ENCODE measurements at regions not wholly inside any gene's neighbourhood (a gene's known extent, or its start where the extent isn't known, plus 50 kb on each side); places are given as distances from the start of the nearest gene placed in this dataset.

DNA sequence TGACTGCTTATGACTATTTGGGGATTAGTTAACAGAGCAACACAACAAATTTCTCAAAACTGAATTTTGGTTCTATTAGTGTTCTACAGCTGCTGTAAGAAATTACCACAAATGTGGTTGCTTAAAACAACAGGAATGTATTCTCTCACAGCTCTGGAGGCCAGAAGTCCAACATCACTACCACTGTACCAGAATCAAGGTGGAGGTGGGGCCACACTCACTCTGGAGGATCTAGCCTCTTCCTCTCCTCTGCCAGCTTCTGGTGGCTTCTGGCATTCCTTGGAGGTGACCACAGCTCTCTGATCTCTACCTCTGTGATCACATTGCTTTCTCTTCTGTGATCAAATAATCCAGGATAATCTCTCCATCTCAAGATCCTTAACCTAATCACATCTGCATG is 194.7 kb upstream of the BMPER start:
- peak; percentile 16 for DNase-seq
- TF ChIP-seq, protein P1, sequence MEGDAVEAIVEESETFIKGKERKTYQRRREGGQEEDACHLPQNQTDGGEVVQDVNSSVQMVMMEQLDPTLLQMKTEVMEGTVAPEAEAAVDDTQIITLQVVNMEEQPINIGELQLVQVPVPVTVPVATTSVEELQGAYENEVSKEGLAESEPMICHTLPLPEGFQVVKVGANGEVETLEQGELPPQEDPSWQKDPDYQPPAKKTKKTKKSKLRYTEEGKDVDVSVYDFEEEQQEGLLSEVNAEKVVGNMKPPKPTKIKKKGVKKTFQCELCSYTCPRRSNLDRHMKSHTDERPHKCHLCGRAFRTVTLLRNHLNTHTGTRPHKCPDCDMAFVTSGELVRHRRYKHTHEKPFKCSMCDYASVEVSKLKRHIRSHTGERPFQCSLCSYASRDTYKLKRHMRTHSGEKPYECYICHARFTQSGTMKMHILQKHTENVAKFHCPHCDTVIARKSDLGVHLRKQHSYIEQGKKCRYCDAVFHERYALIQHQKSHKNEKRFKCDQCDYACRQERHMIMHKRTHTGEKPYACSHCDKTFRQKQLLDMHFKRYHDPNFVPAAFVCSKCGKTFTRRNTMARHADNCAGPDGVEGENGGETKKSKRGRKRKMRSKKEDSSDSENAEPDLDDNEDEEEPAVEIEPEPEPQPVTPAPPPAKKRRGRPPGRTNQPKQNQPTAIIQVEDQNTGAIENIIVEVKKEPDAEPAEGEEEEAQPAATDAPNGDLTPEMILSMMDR (IDR thresholded peaks at IDR 0.05; ENCODE audit: low read depth, low read length) = no peak

DNA sequence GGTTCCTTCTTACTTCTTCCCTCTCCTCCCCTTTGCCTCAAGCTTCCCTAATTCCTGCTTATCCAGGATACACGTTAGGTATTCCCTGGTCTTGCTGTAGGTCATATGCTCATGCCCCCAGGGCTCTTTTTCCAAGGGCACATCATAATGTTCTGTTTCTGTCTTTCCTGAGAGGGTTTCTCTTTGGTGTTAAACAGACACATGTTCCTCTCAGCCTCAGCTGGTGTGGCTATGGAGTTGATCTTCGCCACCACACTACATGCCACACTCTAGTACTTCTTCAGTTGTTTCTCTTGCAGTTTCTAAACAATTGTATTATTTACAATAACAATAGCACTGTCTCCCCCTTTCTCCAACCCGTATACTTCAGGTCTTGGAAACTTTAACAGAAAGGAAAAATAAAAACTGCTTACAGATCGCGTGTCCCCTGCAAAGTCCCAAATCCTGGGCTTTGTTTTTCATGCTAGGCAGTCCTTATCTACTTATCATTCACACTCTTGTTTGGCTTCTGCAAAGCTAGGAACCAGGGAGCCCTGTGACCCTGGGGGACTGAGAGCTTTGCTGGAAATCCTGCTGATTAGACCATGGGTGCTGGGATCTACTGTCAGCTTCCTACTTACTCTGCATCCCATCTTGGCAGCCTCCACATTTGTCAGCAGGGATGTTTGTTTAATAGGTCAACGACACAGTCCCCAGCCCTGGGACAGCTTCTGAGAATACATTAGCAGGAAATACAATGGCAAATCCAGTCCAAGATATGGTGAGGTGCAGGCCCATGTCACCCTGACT is 193.9 kb upstream of the BMPER start:
- no peaks in the 10 kb centered on the region for H3K36me3 ChIP-seq
- H3K27ac ChIP-seq = no peak overlapping the region

More for the DNA sequence above, 194.7 kb upstream of the BMPER start:
- Histone ChIP-seq H3K27ac (no peak overlapping the region), H3K36me3 (no peaks in the 10 kb centered on the region), H3K27me3 (ENCODE audit: insufficient read depth, low read depth, severe bottlenecking) (no peaks in the 10 kb centered on the region), H3K4me3 (ENCODE audit: low read depth, low read length) (no peak overlapping the region), H3K9me3 (ENCODE audit: severe bottlenecking) (no peaks in the 10 kb centered on the region)

DNA sequence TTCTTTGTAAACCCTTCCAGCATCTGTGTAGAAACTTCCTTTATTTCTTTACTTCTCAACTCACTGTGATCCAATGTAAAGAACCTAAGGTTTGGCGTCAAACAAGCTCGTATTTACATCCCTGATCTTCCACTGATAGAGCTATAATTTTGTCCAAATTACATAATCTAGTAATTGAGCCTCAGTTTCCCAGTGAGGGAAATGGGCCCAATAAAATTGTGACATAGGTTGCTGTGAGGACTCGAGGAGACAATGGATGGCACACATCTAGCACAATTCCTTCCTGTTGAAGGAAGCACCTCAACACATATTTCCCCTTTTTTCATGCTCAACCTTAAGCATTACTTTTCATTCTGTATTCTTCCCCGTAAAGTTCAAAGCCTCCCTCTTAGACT is 193.3 kb upstream of the BMPER start:
- H3K27ac ChIP-seq = no peak overlapping the region
- H3K4me3 ChIP-seq (ENCODE audit: low read depth, low read length) = no peak overlapping the region
- no peak for DNase-seq
- no peaks in the 10 kb centered on the region for H3K27me3 ChIP-seq (ENCODE audit: insufficient read depth, low read depth, severe bottlenecking)
- no peaks in the 10 kb centered on the region for H3K9me3 ChIP-seq (ENCODE audit: severe bottlenecking)
- H3K36me3 ChIP-seq = no peaks in the 10 kb centered on the region
- TF ChIP-seq, protein P1 (IDR thresholded peaks at IDR 0.05; ENCODE audit: low read depth, low read length) = no peak

More for the DNA sequence above, 193.9 kb upstream of the BMPER start:
- Histone ChIP-seq H3K4me3 (ENCODE audit: low read depth, low read length) (no peak overlapping the region), H3K9me3 (ENCODE audit: severe bottlenecking) (no peaks in the 10 kb centered on the region), H3K27me3 (ENCODE audit: insufficient read depth, low read depth, severe bottlenecking) (no peaks in the 10 kb centered on the region)
- TF ChIP-seq, protein P1 (IDR thresholded peaks at IDR 0.05; ENCODE audit: low read depth, low read length) = no peak
- peak; percentile 20 for DNase-seq

DNA sequence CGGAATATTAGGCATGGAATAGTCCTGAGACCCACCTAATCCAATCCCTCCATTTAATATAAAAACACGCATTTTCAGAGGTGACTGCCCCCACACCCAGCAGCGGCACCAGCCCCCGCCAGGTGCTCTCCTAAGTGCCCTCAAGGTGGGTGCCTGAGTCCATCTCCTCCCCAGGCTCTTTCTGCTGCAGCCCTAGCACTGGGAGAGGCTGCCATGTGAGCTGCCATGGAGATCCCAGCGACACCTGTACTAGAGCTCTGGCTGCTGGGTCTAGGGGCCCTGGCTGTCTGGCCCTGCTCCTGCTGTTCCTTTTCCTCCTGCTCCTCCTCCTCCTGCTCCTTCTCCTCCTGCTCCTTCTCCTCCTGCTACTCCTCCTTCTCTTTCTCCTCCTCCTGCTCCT is 191.1 kb upstream of the BMPER start:
- TF ChIP-seq, protein P1 (IDR thresholded peaks at IDR 0.05; ENCODE audit: low read depth, low read length) = no peak
- no peak overlapping the region for H3K4me3 ChIP-seq (ENCODE audit: low read depth, low read length)
- no peaks in the 10 kb centered on the region for H3K36me3 ChIP-seq
- no peaks in the 10 kb centered on the region for H3K9me3 ChIP-seq (ENCODE audit: severe bottlenecking)
- no peak for DNase-seq
- no peaks in the 10 kb centered on the region for H3K27me3 ChIP-seq (ENCODE audit: insufficient read depth, low read depth, severe bottlenecking)
- no peak overlapping the region for H3K27ac ChIP-seq

DNA sequence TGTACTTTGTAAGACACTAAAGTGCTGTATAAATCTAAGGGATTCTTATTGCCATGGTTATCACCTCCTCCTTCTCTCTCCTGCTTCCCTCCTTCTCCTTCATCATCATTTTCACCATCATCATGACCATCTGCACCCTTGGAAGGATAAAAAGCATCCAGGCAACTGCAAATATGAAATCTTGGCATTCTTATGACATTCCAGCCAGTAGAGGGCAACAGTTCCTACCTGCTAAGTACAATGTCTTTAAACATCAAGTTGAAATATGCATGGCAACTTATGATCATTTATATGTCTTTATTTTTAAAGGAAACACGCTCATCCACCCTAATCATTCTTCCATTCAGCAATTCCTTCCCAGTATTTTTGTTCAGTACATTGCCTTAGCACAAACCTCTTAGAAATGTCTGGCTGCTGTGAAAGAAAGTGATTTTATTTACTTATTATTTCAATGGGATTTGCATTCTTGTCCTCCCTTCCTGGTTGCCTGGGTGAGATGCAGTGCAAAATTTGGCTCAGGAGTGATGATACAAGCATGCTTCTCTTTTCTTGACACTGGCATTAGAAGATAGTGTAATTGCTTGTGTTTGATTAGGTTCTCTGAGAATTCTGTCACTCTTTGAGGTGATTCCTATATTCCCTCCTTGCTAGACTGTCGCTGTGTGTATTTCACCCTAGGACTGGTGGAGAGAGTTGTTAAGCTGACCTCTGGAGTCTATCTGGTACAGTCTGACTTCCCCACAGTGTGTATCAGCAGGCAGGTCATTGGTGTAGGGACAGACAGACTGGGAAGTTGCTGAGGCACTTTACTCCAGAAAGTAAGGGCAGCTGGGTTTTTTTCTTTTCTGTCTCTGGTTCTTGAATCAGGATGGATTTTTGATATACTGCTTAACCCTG is 188.5 kb upstream of the BMPER start:
- no peaks in the 10 kb centered on the region for H3K9me3 ChIP-seq (ENCODE audit: severe bottlenecking)
- no peaks in the 10 kb centered on the region for H3K27me3 ChIP-seq (ENCODE audit: insufficient read depth, low read depth, severe bottlenecking)
- TF ChIP-seq, protein P1 (IDR thresholded peaks at IDR 0.05; ENCODE audit: low read depth, low read length) = peak; percentile 66
- H3K27ac ChIP-seq = no peak overlapping the region
- H3K36me3 ChIP-seq = no peaks in the 10 kb centered on the region
- H3K4me3 ChIP-seq (ENCODE audit: low read depth, low read length) = no peak overlapping the region
- no peak for DNase-seq
